HG03378 (cell line): ENCODE measurements at regions not wholly inside any gene's neighbourhood (a gene's known extent, or its start where the extent isn't known, plus 50 kb on each side); places are given as distances from the start of the nearest gene placed in this dataset.

Experiments
- ATAC-seq: cut with Tn5 transposase; IDR thresholded peaks from one replicate; pipeline ENCODE4 v1.9.1; 2021; ENCODE audit warnings: mild to moderate bottlenecking, moderate library complexity; ENCODE audit not compliant: unreplicated experiment

DNA sequence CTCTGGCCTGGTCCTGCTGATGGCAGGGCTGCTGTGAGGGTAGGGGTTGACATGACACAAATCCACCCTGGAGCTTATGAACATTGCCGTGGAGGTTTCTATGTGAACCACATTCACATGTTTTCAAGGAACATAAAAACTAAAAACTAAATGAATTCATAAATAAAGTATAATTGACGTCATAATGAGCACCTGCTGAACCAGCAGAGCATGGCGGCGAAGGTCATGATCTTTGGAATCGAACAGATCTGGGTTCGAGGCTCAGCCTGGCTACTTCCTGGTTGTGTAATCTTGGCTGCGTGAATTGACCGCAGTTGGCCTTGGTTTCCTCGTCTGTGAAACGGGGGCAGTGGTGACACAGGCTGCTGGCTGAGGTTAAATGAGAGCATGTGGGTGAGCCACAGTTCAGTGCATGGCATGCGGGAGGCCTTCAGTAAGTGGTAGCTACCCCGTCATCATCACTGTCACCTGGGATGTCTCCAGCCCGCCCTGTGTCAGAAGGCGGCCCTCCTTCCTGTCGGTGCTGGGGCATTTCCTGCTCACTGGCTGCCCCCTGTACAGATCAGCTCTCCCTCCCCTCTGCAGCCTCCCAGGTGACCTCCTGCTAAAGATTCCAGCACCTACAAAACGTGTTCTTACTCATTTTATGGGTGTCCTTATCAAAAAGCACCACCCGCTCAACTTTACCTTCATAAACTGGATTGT lies 190.3 kb upstream of the SHH start:
- ATAC-seq = no peak

DNA sequence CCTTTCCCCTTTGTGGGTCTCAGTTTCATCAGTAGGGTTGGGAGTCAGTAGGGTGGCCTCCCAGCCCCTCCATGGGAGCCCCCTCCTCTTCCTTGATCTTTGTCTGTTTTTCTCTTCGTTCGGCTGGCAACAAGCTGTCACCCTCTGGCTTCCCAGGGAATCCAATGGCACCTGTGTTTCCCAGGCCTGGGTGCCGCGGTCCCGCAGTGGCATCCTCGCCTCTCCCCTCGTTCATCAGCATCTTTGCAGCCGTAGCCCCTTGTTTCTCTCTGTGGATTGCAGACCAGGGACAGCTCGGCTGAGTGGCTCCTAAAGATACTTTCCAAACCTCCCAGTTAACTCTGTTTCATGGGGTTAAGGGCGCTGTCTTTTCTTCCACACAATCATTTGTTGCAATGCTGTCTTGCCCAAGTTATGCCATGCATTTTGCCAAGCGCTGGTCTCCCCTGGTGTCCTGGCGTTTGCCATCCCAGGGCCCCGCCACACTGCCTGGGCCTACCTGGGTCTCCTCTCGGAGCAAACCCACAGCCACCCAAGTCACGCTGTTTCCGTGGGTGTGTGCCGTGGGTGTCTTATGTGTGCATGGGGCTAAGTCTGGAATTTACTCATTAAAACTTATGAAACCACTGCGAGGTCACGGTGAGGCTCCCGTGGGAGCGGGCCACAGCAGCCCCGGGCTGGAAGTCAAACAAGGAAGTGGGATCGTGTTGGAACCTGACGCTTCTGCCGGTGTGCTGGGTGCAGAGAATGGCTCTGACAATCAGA lies 189.4 kb upstream of the SHH start:
- ATAC-seq = no peak

DNA sequence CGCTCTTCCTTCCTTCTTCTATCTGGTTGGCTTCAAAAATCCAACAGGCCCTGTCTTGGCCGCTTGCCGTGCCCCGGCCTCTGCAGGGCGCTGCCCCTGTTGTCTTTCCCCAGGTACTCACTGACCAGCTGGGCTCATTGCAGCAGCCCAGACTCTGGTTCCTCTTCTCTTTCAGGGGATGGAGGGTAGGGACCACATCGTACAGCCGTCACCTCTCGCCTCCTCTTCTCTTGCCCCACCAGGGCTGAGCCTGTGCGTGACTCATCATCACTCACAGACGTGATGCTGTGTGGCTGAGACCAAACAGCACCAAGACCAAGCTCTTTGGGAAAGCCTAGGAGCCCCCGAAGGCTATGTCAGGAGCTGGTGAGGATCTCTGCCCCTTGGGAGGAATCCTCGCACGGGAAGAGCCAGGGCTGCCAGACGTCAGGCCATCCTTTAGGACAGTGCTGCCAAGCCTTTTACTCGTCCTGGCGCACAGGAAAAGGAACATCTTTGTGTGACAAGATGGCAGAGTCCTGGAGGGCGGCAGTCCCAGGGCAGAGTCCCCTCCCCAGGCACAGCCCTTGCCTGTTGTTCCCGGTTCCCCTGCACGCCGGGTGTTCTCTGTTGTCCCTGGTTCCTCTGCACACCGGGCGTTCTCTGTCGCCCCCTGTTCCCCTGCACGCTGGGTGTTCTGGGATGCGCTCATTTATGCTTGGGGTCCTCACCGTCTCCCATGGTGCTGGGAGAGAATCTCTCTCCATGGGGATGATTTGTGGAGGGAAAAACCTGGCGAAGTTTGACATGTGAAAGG lies 188.5 kb upstream of the SHH start:
- no peak for ATAC-seq

GRCh38 chr7:155999631-156000489 lies 187.6 kb upstream of the SHH start:
- no peak for ATAC-seq

DNA sequence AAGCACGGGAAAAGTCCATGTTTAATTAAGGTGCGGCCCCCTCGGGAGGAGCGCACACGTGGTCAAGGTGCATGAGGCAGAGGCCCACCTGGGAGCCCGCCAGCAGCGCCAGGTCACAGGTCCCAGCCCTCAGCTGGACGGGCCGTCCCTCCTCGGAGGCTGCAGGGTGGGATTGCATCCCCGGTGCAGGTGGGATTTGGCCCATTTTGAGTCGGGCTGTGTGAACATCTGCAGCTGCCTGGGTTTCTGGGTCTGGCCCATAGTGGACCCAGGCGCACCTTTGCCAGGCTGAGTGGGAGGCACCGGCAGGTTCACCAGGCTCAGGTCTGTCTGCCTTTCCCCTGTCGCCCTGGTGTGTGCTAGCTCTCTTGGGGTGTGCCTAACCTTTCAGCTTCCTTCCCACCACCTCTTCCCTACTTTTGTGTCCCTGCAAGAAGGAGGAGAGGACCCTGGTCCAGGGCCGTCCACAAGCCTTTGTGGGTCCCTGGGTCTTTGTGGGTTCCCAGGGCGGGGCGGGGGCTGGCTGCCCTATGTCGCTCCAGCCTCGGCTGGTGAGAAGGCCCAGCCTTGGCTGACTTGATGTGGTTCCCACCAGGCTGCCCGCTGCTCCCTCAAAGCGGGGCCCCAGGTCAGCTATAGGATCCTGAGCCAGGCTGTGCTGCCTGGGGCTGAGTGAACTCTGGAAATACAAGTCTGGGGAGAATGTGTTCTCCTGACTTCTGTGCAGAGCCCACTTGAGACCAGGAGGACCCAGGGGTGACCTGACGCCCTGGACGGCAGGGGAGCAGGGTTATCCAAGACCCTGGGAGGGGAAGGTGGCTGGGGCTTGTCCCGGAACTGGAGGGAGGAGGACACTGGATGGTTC lies 186.7 kb upstream of the SHH start:
- ATAC-seq = no peak

- no peak for ATAC-seq
Measured at GRCh38 chr7:155998328-155998691, 186.0 kb upstream of the SHH start.

DNA sequence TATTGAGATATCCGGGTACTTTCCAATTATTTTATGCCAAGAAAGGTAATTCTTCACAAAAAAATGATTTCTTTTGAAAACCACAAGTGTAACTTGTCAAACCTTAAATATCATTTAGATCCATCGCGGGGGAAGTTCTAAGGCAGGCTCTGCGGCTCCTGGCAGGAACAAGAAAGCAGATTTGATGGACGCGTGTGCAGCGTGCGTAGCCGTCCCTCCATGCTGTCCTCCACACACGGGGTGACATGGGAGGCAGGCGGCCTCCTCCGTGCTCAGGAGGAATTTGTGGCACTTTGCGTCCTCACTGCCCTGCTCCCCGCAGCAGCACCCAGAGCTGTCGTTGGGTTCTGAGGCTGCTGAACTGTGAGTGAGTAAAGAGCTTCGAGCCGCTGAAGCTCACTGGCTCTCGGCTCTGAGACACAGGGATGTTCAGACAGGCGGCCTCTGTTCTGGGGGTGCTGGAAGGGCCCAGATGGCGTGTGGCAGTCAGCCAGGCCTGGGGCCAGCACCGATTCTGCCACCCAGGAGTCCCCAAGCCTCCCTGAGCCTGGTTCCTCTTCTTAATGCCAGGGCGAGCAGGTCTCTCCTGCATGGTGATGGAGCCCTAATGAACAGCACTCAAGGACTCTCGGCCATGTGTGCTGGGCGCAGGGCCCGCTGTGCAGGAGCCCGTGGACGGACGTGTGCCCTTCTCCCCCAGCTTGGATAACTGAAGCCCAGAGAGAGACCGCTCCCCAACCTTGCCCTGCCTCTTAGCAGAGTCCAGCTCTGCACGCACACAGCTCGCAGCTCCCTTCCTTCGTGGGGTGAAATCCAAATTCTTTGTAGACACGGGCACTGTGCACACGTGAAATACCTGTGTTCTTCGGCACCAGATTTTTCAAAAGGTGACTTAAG lies 185.4 kb upstream of the SHH start:
- no peak for ATAC-seq

- ATAC-seq = no peak
Measured at GRCh38 chr7:155996718-155997280, 184.5 kb upstream of the SHH start.

DNA sequence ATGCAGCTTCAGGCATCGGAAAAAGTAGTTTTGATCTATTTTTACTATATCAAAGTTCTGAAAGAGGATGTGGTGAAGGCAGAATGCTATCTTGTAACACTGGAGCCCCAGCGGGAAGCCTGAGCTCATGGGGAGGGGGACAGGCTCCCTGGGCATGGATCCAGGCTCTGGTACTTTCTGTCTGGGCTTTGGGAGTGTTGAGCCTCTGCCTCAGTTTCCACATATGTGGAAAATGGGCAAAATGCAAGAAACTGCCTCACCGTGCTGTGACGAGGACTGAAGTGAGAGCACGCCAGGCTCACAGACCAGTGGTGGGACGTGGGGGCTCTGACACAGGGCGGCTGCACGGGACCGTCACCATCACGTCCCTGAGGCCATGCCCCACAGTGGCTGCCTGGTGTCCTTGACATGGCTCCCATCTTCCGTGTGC lies 182.9 kb upstream of the SHH start:
- ATAC-seq = no peak

DNA sequence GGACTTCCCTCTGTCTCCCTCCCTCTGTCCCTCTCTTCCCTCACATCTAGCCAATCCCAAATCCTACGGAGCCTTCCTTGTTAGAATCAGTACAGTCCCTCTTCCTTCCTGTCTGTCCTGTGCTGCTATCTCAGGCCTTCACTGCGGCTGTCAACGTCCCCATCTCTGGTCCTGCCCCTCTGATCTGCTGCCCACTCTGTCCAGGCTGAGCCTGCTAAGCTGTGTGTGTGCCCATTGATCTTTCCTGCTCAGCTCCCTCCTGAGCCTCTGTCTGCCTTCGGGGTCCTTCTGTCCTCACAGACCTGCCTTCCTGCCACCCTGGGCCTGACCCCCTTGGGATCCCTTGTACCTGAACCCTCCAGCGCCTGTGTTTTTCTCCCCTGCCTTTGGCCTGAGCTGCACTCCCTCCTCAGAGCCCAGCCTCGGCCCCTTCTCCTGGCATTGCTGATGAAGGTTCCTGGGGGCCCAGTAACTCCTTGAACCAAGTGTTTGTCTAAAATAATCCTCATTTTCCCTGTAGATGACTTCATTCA lies 182.1 kb upstream of the SHH start:
- no peak for ATAC-seq

DNA sequence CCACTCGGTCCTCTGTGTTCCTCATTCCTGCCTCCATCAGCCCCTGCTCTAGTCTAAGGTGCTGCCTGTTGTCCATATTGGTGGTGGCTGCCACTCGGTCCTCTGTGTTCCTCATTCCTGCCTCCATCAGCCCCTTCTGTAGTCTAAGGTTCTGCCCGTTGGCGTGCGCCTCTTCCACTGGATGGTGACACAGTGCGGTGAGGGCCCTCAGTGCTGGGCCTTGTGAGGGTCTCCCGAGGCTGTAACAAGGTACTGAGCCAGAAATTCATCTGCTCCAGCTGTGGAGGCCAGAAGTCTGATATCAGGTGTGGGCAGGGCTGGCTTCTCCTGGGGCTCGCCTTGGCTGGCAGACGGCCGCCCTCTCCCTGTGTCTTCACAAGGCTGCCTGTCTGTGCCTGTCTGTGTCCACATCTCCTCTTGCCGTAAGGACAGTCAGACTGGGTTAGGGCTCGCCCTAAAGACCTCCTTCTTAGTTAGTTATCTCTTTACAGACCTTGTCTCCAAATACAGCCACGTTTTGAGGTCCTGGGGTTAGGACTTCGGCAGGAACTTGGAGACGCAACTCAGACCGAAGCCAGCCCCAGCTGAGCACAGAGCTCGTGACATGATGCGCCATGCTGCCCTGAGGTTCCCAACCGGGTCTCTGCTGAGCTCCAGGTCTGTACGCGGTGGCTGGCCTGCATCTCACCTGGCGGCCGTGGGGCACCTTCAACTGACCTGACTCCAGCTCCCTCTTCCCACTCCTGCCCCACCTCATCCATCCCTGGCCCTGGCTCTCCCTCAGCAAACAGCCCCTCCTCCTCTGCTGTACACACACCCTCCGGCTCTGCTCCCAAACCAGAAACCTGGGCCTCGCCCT lies 181.4 kb upstream of the SHH start:
- no peak for ATAC-seq

DNA sequence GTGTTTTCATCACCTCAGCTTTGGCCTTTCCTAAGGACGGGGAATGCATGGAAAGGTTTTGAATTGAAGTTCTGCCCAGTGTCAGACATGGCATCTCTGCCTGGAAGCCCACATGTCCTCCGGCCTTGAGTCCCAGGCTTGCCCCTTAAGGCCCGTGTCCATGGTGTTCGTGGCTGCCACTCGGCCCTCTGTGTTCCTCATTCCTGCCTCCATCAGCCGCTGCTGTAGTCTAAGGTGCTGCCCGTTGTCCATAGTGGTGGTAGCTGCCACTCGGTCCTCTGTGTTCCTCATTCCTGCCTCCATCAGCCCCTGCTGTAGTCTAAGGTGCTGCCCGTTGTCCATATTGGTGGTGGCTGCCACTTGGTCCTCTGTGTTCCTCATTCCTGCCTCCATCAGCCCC lies 180.7 kb upstream of the SHH start:
- ATAC-seq = no peak

GRCh38 chr7:155992538-155992937 lies 180.3 kb upstream of the SHH start:
- ATAC-seq = no peak

DNA sequence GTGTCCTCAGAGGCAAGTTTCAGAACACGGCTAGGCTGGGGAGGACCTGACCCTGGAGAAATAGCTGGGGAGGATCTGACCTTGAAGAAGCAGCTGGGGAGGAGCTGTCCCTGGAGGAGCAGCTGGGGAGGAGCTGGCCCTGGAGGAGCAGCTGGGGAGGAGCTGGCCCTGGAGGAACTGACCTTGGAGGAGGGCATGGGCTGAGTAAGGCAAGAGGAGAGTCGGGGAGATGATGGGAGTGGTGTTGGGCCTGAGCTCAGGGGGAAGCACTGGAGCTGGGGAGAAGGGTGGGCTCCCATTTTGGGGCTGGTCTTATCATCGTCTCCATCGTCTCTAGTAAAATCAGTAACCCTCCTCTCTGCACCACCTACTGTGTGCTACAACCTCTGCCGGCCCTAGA lies 179.8 kb upstream of the SHH start:
- ATAC-seq = no peak

DNA sequence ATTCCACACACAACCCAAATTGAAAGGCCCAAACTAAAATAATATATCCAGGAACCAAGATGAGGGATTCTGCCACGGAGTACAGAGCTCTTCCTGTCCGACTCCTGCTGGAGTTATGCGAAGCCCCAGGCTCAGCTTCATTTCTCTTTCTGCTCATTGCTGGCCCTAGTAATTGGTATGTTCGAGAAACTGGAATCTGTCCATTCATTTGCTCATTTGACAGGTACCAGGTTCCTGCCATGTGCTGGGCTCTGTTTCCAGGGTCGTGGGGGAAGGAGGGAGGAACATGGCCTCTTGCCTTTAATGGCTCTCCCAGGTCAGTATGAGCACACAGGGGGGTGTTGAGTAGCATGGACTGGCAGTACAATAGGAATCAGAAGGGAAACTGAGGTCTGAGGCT lies 179.2 kb upstream of the SHH start:
- ATAC-seq = no peak

DNA sequence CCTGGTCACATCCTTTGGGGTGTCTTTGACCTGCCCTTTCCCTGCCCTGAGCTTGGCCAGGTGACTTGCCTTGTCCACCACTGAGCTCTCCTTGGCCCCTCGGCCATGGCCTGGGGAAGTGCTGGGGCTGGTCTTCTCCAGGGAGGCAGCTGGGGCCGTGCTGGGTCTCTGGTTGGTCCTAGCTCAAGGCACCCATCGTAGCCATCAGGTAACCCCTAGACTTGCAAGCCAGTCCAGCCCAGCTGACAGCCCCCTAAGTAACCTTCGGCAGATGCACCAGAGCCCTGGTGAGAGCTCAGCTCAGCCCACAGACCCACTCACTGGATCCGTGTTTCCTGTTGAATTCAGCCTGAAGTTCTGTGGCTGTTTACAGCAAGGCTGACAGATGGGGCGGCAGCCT lies 176.2 kb upstream of the SHH start:
- no peak for ATAC-seq

GRCh38 chr7:155987681-155988235 lies 175.5 kb upstream of the SHH start:
- ATAC-seq = no peak
